Parathyroid adenoma (tissue), 2 donors: ENCODE measurements at regions not wholly inside any gene's neighbourhood (a gene's known extent, or its start where the extent isn't known, plus 50 kb on each side); places are given as distances from the start of the nearest gene placed in this dataset.
"Not testable (repeated sequence)": the region's sequence is repeated elsewhere in the genome, so short reads cannot be mapped to it uniquely, and the experiment has no call there.

ENCODE experiments used
- H2AFZ ChIP-seq: fragments of 300-600 bp; sonication (generic); one replicate; pipeline ENCODE4 v1.7.0; 2017; ENCODE audit warnings: antibody characterized with exemption, mild to moderate bottlenecking
- H3K27ac ChIP-seq: fragments of 300-600 bp; sonication (generic); one replicate; pipeline ENCODE4 v1.7.0; 2017
- H3K27me3 ChIP-seq: fragments of 300-600 bp; sonication (generic); one replicate; pipeline ENCODE4 v1.7.0; 2017; ENCODE audit warnings: low read length; ENCODE audit not compliant: control insufficient read depth, insufficient read depth
- H3K36me3 ChIP-seq: fragments of 300-600 bp; sonication (generic); one replicate; pipeline ENCODE4 v1.7.0; 2017; ENCODE audit warnings: low read length; ENCODE audit not compliant: control insufficient read depth, insufficient read depth
- H3K4me1 ChIP-seq: fragments of 300-600 bp; sonication (generic); one replicate; pipeline ENCODE4 v1.7.0; 2017; ENCODE audit warnings: control low read depth
- H3K4me2 ChIP-seq: fragments of 300-600 bp; sonication (generic); one replicate; pipeline ENCODE4 v1.7.0; 2017; ENCODE audit warnings: low read length
- H3K4me3 ChIP-seq: fragments of 300-600 bp; sonication (generic); one replicate; pipeline ENCODE4 v1.7.0; 2017; ENCODE audit warnings: low read depth, low read length
- H3K79me2 ChIP-seq: fragments of 300-600 bp; sonication (generic); one replicate; pipeline ENCODE4 v1.7.0; 2017; ENCODE audit warnings: control low read depth
- H3K9ac ChIP-seq: fragments of 300-600 bp; sonication (generic); one replicate; pipeline ENCODE4 v1.7.0; 2017; ENCODE audit warnings: mild to moderate bottlenecking
- H3K9me3 ChIP-seq: fragments of 300-600 bp; sonication (generic); one replicate; pipeline ENCODE4 v1.7.0; 2017; ENCODE audit warnings: low read length; ENCODE audit not compliant: control insufficient read depth
- CTCF ChIP-seq: fragments of 300-600 bp; sonication (generic); IDR thresholded peaks from one replicate; pipeline ENCODE4 v1.7.0; 2017; ENCODE audit warnings: antibody characterized with exemption, mild to moderate bottlenecking
- donor health status: primary hyperparathyroidism.

DNA sequence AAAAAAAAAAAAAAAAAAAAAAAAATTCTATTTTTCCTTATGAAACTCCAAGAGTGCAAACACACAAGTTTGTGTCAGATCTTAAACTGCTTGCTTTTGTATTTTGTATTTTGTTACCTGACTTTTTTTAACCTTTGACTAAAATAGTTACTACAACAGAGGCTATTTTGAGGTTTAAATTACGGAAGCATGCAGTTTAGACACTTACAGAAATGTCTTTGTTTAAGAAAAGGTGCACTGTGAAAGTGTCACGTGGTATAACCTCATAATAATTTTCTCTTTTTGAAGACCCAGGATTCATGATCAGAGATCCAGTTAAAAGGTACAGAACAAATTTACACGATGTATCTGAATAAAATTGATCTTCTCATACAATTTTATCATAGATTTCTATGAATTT is 152.4 kb downstream of the SPIN4 start:
- not testable (repeated sequence) for H3K4me3 ChIP-seq, H3K9me3 ChIP-seq, H3K9ac ChIP-seq, H3K27ac ChIP-seq, H3K36me3 ChIP-seq, H3K27me3 ChIP-seq, H3K4me2 ChIP-seq, H3K79me2 ChIP-seq, H3K4me1 ChIP-seq, H2AFZ ChIP-seq

GRCh38 chrX:63192366-63193041 is 158.6 kb downstream of the SPIN4 start:
- H3K9ac ChIP-seq, H3K4me2 ChIP-seq, H3K4me3 ChIP-seq, H3K9me3 ChIP-seq, H3K36me3 ChIP-seq, H3K79me2 ChIP-seq, H3K27ac ChIP-seq, H2AFZ ChIP-seq, H3K27me3 ChIP-seq, H3K4me1 ChIP-seq: not testable (repeated sequence)

DNA sequence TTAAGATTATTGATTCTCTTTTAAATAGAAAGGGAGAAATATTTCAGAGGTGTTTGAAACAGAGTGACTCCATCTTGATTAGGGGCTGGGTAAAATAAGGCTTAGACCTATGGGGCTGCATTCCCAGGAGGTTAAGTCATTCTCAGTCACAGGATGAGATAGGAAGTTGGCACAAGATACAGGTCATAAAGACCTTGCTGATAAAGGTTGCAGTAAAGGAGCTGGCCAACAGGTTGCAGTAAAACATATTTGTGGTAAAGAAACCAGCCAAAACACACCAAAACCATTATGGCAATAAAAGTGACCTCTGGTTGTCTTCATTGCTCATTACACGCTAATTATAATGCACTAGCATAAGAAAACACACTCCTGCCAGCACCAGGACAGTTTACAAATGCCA is 165.0 kb downstream of the SPIN4 start:
- Histone ChIP-seq H3K4me2 (no peak overlapping the region), H3K9me3 (no peaks in the 10 kb centered on the region), H3K4me3 (no peak overlapping the region), H3K9ac (no peak overlapping the region), H3K36me3 (no peaks in the 10 kb centered on the region), H2AFZ (no peak overlapping the region), H3K27ac (no peak overlapping the region), H3K4me1 (no peaks in the 10 kb centered on the region), H3K27me3 (no peaks in the 10 kb centered on the region), H3K79me2 (no peaks in the 10 kb centered on the region)
- no peak for TF ChIP-seq CTCF

GRCh38 chrX:63179852-63180251 is 171.3 kb downstream of the SPIN4 start:
- not testable (repeated sequence) for H3K36me3 ChIP-seq, H3K27ac ChIP-seq, H3K9ac ChIP-seq, H3K27me3 ChIP-seq, H3K79me2 ChIP-seq, H3K9me3 ChIP-seq, H3K4me1 ChIP-seq, H3K4me3 ChIP-seq, H2AFZ ChIP-seq, H3K4me2 ChIP-seq

- not testable (repeated sequence) for H3K9ac ChIP-seq, H3K9me3 ChIP-seq, H2AFZ ChIP-seq, H3K4me3 ChIP-seq, H3K27me3 ChIP-seq, H3K27ac ChIP-seq, H3K36me3 ChIP-seq, H3K79me2 ChIP-seq, H3K4me2 ChIP-seq, H3K4me1 ChIP-seq
Measured at GRCh38 chrX:63176578-63176977, 174.6 kb downstream of the SPIN4 start.

DNA sequence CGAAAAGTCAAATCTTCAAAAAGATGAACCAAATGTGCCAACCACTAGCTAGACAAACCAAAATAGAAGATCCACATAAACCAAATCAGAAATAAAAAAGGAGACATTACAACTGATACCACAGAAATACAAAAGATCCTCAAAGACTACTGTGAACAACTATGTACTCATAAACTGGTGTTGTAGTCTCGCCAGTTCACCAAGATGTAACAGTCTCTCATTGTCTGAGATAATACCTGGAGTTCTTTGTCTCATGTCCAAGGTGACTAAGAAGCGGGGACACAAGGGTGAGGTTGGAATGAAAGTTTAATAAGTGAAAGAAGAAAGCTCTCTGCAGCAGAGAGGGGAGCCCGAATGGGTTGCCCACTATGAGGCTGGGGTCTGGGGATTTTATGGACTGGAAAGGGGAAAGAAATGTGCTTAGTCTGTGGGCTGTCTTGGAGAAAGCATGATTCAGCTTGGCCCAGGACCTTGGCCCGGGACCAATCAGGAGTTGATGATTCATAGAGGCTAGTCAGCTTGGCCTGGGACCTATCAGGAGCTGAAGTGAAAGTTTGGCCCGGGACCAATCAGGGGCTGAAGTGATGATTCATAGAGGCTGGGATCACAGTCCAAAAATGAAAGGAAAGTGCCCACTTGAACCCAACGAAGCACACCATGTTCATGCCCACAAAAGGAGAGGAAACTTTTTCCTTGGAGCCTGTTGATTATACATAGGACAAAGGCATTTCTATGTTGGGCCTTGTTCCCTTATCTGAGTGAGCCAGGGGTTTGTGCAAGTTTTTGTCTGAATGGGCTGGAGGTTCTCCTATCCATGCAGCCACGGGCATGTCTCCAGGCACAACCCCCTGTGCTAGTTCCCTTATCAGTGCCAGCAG is 177.1 kb downstream of the SPIN4 start:
- not testable (repeated sequence) for H3K27me3 ChIP-seq, H3K27ac ChIP-seq, H3K4me1 ChIP-seq, H3K4me2 ChIP-seq, H3K9me3 ChIP-seq, H3K4me3 ChIP-seq, H3K9ac ChIP-seq, H3K79me2 ChIP-seq, H2AFZ ChIP-seq, H3K36me3 ChIP-seq

- H3K9ac ChIP-seq, H3K4me2 ChIP-seq, H3K9me3 ChIP-seq, H3K4me1 ChIP-seq, H3K79me2 ChIP-seq, H2AFZ ChIP-seq, H3K36me3 ChIP-seq, H3K27ac ChIP-seq, H3K4me3 ChIP-seq, H3K27me3 ChIP-seq: not testable (repeated sequence)
Measured at GRCh38 chrX:63169416-63169815, 181.7 kb downstream of the SPIN4 start.

GRCh38 chrX:63168949-63169348 is 182.2 kb downstream of the SPIN4 start:
- H3K79me2 ChIP-seq, H3K4me3 ChIP-seq, H3K4me1 ChIP-seq, H3K9ac ChIP-seq, H2AFZ ChIP-seq, H3K4me2 ChIP-seq, H3K9me3 ChIP-seq, H3K36me3 ChIP-seq, H3K27ac ChIP-seq, H3K27me3 ChIP-seq: not testable (repeated sequence)

DNA sequence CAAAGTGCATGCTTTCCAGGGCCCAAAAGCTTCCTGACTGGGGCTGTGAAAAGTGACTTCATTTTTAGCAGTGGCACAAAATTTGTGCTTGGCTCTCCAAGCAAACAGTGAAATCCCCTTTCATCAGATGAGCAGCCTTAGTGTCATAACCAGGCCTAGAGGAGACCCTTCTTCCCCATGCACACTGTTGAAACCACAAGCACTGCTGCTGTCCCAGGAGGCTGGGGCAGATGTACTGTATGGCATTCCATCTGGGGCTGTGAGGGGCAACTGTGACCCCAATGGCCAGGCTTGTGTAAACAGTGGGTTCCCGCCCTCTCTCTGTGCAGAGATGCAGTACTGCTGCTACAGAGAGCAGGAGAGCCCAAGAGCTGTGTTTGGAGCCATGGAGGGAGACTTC is 184.1 kb downstream of the SPIN4 start:
- H3K9ac ChIP-seq, H3K4me3 ChIP-seq, H3K27me3 ChIP-seq, H3K36me3 ChIP-seq, H3K4me1 ChIP-seq, H3K27ac ChIP-seq, H3K79me2 ChIP-seq, H3K9me3 ChIP-seq, H3K4me2 ChIP-seq, H2AFZ ChIP-seq: not testable (repeated sequence)

GRCh38 chrX:63160994-63161393 is 190.1 kb downstream of the SPIN4 start:
- not testable (repeated sequence) for H3K79me2 ChIP-seq, H3K27me3 ChIP-seq, H2AFZ ChIP-seq, H3K36me3 ChIP-seq, H3K4me3 ChIP-seq, H3K9me3 ChIP-seq, H3K4me1 ChIP-seq, H3K9ac ChIP-seq, H3K4me2 ChIP-seq, H3K27ac ChIP-seq
